ENCODE measurements at regions not wholly inside any gene's neighbourhood (a gene's known extent, or its start where the extent isn't known, plus 50 kb on each side); places are given as distances from the start of the nearest gene placed in this dataset.

DNA sequence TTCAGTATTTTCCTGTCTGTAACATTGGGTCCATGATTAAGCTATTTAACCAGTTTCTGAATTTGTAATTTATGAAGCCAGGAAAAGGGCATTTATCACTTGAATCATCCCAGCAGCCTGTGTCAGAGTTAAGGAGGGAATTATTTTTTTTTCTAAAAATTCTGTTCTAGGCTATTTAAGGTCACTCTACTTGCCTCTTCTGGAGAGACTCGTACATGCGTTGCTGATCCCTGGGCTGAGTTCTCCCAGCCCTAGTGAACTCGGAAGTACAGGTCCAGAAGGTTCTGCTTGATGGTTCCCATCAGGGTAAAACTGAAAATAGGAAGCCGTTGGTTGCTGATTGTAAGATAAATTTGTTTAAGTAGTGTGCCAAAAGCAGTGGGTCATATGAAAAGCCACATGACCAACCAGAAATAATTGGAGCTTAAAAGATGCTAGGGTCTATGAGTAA lies 90.7 kb downstream of the GPR88 start:
- no peak for DNase-seq (ENCODE audit: low spot score)
- Mint-ChIP-seq H3K4me3 (ENCODE audit: unreplicated experiment) (no peak overlapping the region), H3K27me3 (ENCODE audit: low read depth) (no peaks in the 10 kb centered on the region), H3K36me3 (ENCODE audit: low read depth) (no peaks in the 10 kb centered on the region), H3K9me3 (ENCODE audit: low read depth) (peaks cover 12% of the 10 kb centered on the region), H3K27ac (ENCODE audit: unreplicated experiment) (peak overlapping the region; percentile 86), H3K4me1 (ENCODE audit: low read depth) (peaks cover 68% of the 10 kb centered on the region)
- no peak for TF ChIP-seq CTCF (IDR thresholded peaks at IDR 0.05)

- peaks cover 12% of the 10 kb centered on the region for H3K9me3 Mint-ChIP-seq (ENCODE audit: low read depth)
- H3K27ac Mint-ChIP-seq (ENCODE audit: unreplicated experiment), result no peak overlapping the region
- no peaks in the 10 kb centered on the region for H3K36me3 Mint-ChIP-seq (ENCODE audit: low read depth)
- TF ChIP-seq CTCF (IDR thresholded peaks at IDR 0.05), result no peak
- H3K4me3 Mint-ChIP-seq (ENCODE audit: unreplicated experiment), result no peak overlapping the region
- H3K27me3 Mint-ChIP-seq (ENCODE audit: low read depth), result no peaks in the 10 kb centered on the region
- peaks cover 61% of the 10 kb centered on the region for H3K4me1 Mint-ChIP-seq (ENCODE audit: low read depth)
- DNase-seq (ENCODE audit: low spot score), result no peak
These were observed 90.2 kb upstream of the VCAM1 start for GRCh38 chr1:100629391-100629790.

GRCh38 chr1:100631015-100631551 lies 88.5 kb upstream of the VCAM1 start:
- Mint-ChIP-seq H3K27ac (ENCODE audit: unreplicated experiment) (peak overlapping the region; percentile 42), H3K4me3 (ENCODE audit: unreplicated experiment) (no peak overlapping the region), H3K9me3 (ENCODE audit: low read depth) (peaks cover 19% of the 10 kb centered on the region), H3K4me1 (ENCODE audit: low read depth) (peaks cover 49% of the 10 kb centered on the region), H3K27me3 (ENCODE audit: low read depth) (no peaks in the 10 kb centered on the region), H3K36me3 (ENCODE audit: low read depth) (no peaks in the 10 kb centered on the region)
- DNase-seq (ENCODE audit: low spot score), result no peak
- TF ChIP-seq CTCF (IDR thresholded peaks at IDR 0.05), result no peak

DNA sequence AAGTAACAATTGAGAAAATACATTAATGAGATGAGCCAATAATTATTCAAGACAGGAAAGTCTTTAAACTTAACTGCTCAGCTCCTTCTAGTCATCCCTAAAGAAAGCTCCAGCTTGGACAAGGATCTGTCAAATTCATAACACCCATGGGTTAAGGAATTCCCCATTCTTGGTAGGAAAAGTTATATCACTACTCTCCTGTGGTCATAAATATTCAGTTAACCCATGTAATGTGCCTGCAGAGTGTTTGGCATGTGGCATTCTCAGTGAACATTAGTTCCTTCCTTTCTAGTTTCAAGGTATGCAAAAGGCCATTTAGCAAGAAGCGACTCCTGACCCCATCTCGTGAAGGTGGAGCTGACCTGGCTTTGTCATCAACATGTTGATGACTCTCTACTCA lies 76.7 kb upstream of the VCAM1 start:
- DNase-seq (ENCODE audit: low spot score), result no peak
- TF ChIP-seq CTCF (IDR thresholded peaks at IDR 0.05), result no peak
- H3K36me3 Mint-ChIP-seq (ENCODE audit: low read depth), result peaks cover 2% of the 10 kb centered on the region
- peaks cover 1% of the 10 kb centered on the region for H3K9me3 Mint-ChIP-seq (ENCODE audit: low read depth)
- peaks cover 19% of the 10 kb centered on the region for H3K4me1 Mint-ChIP-seq (ENCODE audit: low read depth)
- H3K27ac Mint-ChIP-seq (ENCODE audit: unreplicated experiment), result peak overlapping the region; percentile 27
- no peak overlapping the region for H3K4me3 Mint-ChIP-seq (ENCODE audit: unreplicated experiment)
- H3K27me3 Mint-ChIP-seq (ENCODE audit: low read depth), result no peaks in the 10 kb centered on the region

DNA sequence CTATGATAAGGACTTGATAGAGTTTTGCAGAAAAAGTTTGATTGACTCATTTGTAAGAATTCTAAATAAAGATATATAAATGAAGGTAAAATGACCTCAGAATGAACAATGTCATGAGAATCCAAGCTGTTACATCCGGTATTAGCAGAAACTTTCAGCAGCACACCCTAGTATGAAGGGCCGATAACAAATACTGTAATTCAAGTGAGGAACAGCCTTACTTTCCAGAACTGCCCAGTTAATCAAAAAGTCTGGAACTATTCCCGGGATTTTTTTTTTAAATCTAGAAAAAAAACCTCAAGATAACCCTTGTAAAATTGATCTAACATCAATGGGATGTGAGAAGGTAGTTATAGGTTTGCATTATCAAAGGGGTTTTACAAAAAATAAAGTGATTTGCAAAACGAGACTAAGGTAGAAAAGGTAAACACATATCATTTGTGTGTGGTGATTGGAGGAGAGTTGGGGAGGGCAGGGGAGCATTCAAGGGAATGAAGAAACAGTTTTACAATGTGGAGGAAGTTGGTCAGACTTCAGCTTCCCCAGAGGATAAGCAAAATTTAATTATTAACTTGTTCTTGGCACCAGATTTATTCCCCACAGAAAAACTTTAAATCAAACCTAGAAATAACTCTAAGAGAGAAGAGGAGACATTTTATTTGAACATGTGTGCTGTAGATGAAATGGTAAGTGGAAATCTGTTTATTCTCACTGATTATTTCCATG lies 75.9 kb upstream of the VCAM1 start:
- no peak for TF ChIP-seq CTCF (IDR thresholded peaks at IDR 0.05)
- Mint-ChIP-seq H3K4me3 (ENCODE audit: unreplicated experiment) (no peak overlapping the region), H3K4me1 (ENCODE audit: low read depth) (peaks cover 19% of the 10 kb centered on the region), H3K9me3 (ENCODE audit: low read depth) (peaks cover 7% of the 10 kb centered on the region), H3K27ac (ENCODE audit: unreplicated experiment) (peak overlapping the region; percentile 65), H3K36me3 (ENCODE audit: low read depth) (peaks cover 7% of the 10 kb centered on the region), H3K27me3 (ENCODE audit: low read depth) (no peaks in the 10 kb centered on the region)
- no peak for DNase-seq (ENCODE audit: low spot score)

Measured in chondrocyte (in vitro differentiated cells).